Gastroesophageal sphincter (tissue), 3 donors: ENCODE measurements at regions not wholly inside any gene's neighbourhood (a gene's known extent, or its start where the extent isn't known, plus 50 kb on each side); places are given as distances from the start of the nearest gene placed in this dataset.
"Not testable (repeated sequence)": the region's sequence is repeated elsewhere in the genome, so short reads cannot be mapped to it uniquely, and the experiment has no call there.

Experiments used
- CTCF ChIP-seq, 4 experiments: fragments of 200-600 bp in 2 of 4; fragments of 450-650 bp in 2 of 4; sonication (generic) in 1 of 4; IDR thresholded peaks; one replicate each; pipeline ENCODE4 v1.5.1; 2017 to 2019; ENCODE audit warnings: antibody characterized with exemption in 4 of 4, mild to moderate bottlenecking in 2 of 4, moderate library complexity in 2 of 4
- EP300 ChIP-seq: sonication (generic); formaldehyde crosslinking; IDR thresholded peaks from one replicate; pipeline ENCODE4 v1.6.1; 2017; ENCODE audit warnings: antibody characterized with exemption, mild to moderate bottlenecking

GRCh38 chr1:79702336-79702999, 695.9 kb upstream of the ADGRL4 start:
- not testable (repeated sequence) for TF ChIP-seq CTCF (IDR thresholded peaks at IDR 0.05); EP300
